HepG2 (cell line): ENCODE measurements at regions not wholly inside any gene's neighbourhood (a gene's known extent, or its start where the extent isn't known, plus 50 kb on each side); places are given as distances from the start of the nearest gene placed in this dataset.

Experiments used
- ATAC-seq: fragments of 200-7000 bp; cut with Tn5 transposase; 3 replicates; pipeline ENCODE4 v1.9.1; 2020; ENCODE audit warnings: mild to moderate bottlenecking, moderate library complexity
- BruUV-seq: library from RNA; stranded (reverse); fragments of 400-500 nt; replicated peaks from 2 replicates; lab custom pipeline; 2021; lab: Mats Ljungman, UMichigan
- CTCF ChIA-PET: fragments of 300-600 bp; formaldehyde crosslinking; extraction: SDS; loops from one replicate; lab custom pipeline; 2021; ENCODE audit warnings: low total read pairs, inconsistent platforms, low intra/inter-chr PET ratio; lab: Yijun Ruan, JAX
- POLR2A ChIA-PET: fragments of 350-600 bp; sonication (Branson Sonifier 250); formaldehyde crosslinking; loops from one replicate; lab custom pipeline; 2020; ENCODE audit warnings: antibody characterized with exemption, inconsistent platforms; lab: Yijun Ruan, JAX
- DNase-seq: peaks from one replicate; pipeline ENCODE4 v3.0.0-alpha.2; 2015; ENCODE audit warnings: low spot score
- FAIRE-seq: peaks from 3 replicates; lab custom pipeline; 2011; peaks lifted over from hg19 to GRCh38; lab: Jason Lieb, UNC
- H2AFZ ChIP-seq: one replicate; pipeline ENCODE4 v1.6.1; 2011; ENCODE audit warnings: low read length, inconsistent platforms
- H3K27ac ChIP-seq: fragments of 300-600 bp; 3 replicates; pipeline ENCODE4 v1.8.0; 2011; ENCODE audit warnings: mixed run types, mild to moderate bottlenecking, mixed read lengths, low read length, inconsistent platforms; ENCODE audit not compliant: insufficient read depth; ENCODE audit errors: extremely low read length
- H3K27me3 ChIP-seq, 2 experiments: fragments of 200-600 bp in 1 of 2; 2 replicates in 1 of 2; 3 replicates in 1 of 2; pipeline versions ENCODE4 v1.6.0 to v1.8.0; 2011; ENCODE audit warnings: low read length in 2 of 2, mild to moderate bottlenecking in 2 of 2, moderate library complexity in 2 of 2, inconsistent platforms in 1 of 2; ENCODE audit not compliant: insufficient read depth in 2 of 2, control insufficient read depth in 1 of 2
- H3K36me3 ChIP-seq, 2 experiments: fragments of 200-600 bp in 1 of 2; replicated peaks in 1 of 2; 2 replicates in 1 of 2; 3 replicates in 1 of 2; pipeline versions ENCODE4 v1.5.1 to v1.8.0; 2011; ENCODE audit warnings: low read length in 2 of 2, inconsistent platforms in 1 of 2; ENCODE audit not compliant: insufficient read depth in 2 of 2, control insufficient read depth in 1 of 2
- H3K4me1 ChIP-seq: 2 replicates; pipeline ENCODE4 v1.5.1; 2012; ENCODE audit warnings: low read length, inconsistent platforms; ENCODE audit not compliant: insufficient read depth
- H3K4me2 ChIP-seq: 2 replicates; pipeline ENCODE4 v1.6.0; 2011; ENCODE audit warnings: low read depth, low read length, inconsistent platforms
- H3K4me3 ChIP-seq, 3 experiments: fragments of 200-600 bp in 1 of 3; sonication (generic), shearing (Covaris generic) in 1 of 3; replicated peaks in 1 of 3; 2 replicates each; pipeline ENCODE4 v1.5.1; 2011 to 2016; ENCODE audit warnings: low read length in 3 of 3, inconsistent platforms in 2 of 3, low read depth in 2 of 3, mild to moderate bottlenecking in 2 of 3, control low read depth in 1 of 3, mixed read lengths in 1 of 3; ENCODE audit not compliant: insufficient read depth in 1 of 3
- H3K79me2 ChIP-seq: one replicate; pipeline ENCODE4 v1.6.1; 2011; ENCODE audit warnings: low read length, inconsistent platforms; ENCODE audit not compliant: insufficient read depth
- H3K9ac ChIP-seq: 2 replicates; pipeline ENCODE4 v1.6.0; 2011; ENCODE audit warnings: mild to moderate bottlenecking, low read depth, low read length, inconsistent platforms; ENCODE audit not compliant: insufficient read depth
- H3K9me3 ChIP-seq: 2 replicates; pipeline ENCODE4 v1.5.1; 2012; ENCODE audit warnings: mild to moderate bottlenecking, low read length
- H4K20me1 ChIP-seq: 2 replicates; pipeline ENCODE4 v1.6.0; 2011; ENCODE audit warnings: inconsistent platforms, mild to moderate bottlenecking, low read length, moderate library complexity; ENCODE audit not compliant: insufficient read depth
- GFI1 ChIP-seq: sonication (generic); formaldehyde crosslinking; IDR thresholded peaks from 2 replicates; pipeline ENCODE4 v1.5.0; 2020; ENCODE audit warnings: missing genetic modification reagents, mild to moderate bottlenecking, borderline replicate concordance
- GLMP ChIP-seq: sonication (generic); formaldehyde crosslinking; IDR thresholded peaks from 2 replicates; pipeline ENCODE4 v1.9.0; 2021; ENCODE audit warnings: missing genetic modification reagents, mild to moderate bottlenecking, borderline replicate concordance
- GMEB1 ChIP-seq: sonication (generic); formaldehyde crosslinking; IDR thresholded peaks from 2 replicates; pipeline ENCODE4 v1.5.1; 2020; ENCODE audit warnings: missing genetic modification reagents, mild to moderate bottlenecking, borderline replicate concordance
- MTA3 ChIP-seq: sonication (generic); formaldehyde crosslinking; IDR thresholded peaks from 2 replicates; pipeline ENCODE4 v1.4.0; 2020; ENCODE audit warnings: missing genetic modification reagents
- THAP9 ChIP-seq: sonication (generic); formaldehyde crosslinking; IDR thresholded peaks from 2 replicates; pipeline ENCODE4; 2020; ENCODE audit warnings: missing genetic modification reagents, mild to moderate bottlenecking, borderline replicate concordance
- ZMYM4 ChIP-seq: sonication (generic); formaldehyde crosslinking; IDR thresholded peaks from 2 replicates; pipeline ENCODE4 v1.8.1; 2023; ENCODE audit warnings: mild to moderate bottlenecking, missing genetic modification reagents
- ZNF280D ChIP-seq: sonication (generic); formaldehyde crosslinking; IDR thresholded peaks from 2 replicates; pipeline ENCODE4 v1.5.1; 2020; ENCODE audit warnings: mild to moderate bottlenecking, missing genetic modification reagents
- ZNF383 ChIP-seq: sonication (generic); formaldehyde crosslinking; IDR thresholded peaks from 2 replicates; pipeline ENCODE4 v1.4.0; 2020; ENCODE audit warnings: missing genetic modification reagents, mild to moderate bottlenecking, borderline replicate concordance
- ZNF558 ChIP-seq: sonication (generic); formaldehyde crosslinking; IDR thresholded peaks from 2 replicates; pipeline ENCODE4 v1.9.0; 2022; ENCODE audit warnings: mild to moderate bottlenecking, missing genetic modification reagents, borderline replicate concordance
- ZNF607 ChIP-seq: sonication (generic); formaldehyde crosslinking; IDR thresholded peaks from 2 replicates; pipeline ENCODE4 v1.5.1; 2020; ENCODE audit warnings: missing genetic modification reagents, mild to moderate bottlenecking, borderline replicate concordance
- ZNF720 ChIP-seq: sonication (generic); formaldehyde crosslinking; IDR thresholded peaks from 2 replicates; pipeline ENCODE4 v1.4.0; 2020; ENCODE audit warnings: missing genetic modification reagents
- ZNF740 ChIP-seq: sonication (generic); formaldehyde crosslinking; IDR thresholded peaks from 2 replicates; pipeline ENCODE4 v1.4.0; 2020; ENCODE audit warnings: missing genetic modification reagents
- ZNF878 ChIP-seq: sonication (generic); formaldehyde crosslinking; IDR thresholded peaks from 2 replicates; pipeline ENCODE4 v1.8.1; 2023; ENCODE audit warnings: mild to moderate bottlenecking, missing genetic modification reagents, moderate library complexity
- ZNF883 ChIP-seq: sonication (generic); formaldehyde crosslinking; IDR thresholded peaks from 2 replicates; pipeline ENCODE4 v1.5.1; 2020; ENCODE audit warnings: mild to moderate bottlenecking, missing genetic modification reagents; ENCODE audit errors: not compliant biosample characterization
- WGBS: methylation state at CpG from one replicate; pipeline ENCODE4 v1.1.6; 2017; ENCODE audit warnings: low lambda C conversion rate; 5-methylcytosine and 5-hydroxymethylcytosine counted together
- in situ Hi-C: cut with HindIII; loops from 2 replicates; pipeline ENCODE4 v1.10.0; 2017; ENCODE audit warnings: low pct_unique_long_range_greater_than_20kb; ENCODE audit not compliant: extremely low pct_ligation_motif_present
- intact Hi-C: fragments of 100-400 bp; cut with micrococcal nuclease; formaldehyde crosslinking; loops from one replicate; pipeline ENCODE4 v1.10.0; 2022; ENCODE audit not compliant: unreplicated experiment

- no peaks in the 10 kb centered on the region for H3K4me1 ChIP-seq
- no peak for ATAC-seq
- no peak overlapping the region for H3K4me3 ChIP-seq
- intact Hi-C loops (no loop called here), in situ Hi-C loops (no loop called here)
- no peak overlapping the region for H3K27ac ChIP-seq
- no peaks in the 10 kb centered on the region for H4K20me1 ChIP-seq
- no peak overlapping the region for H3K9ac ChIP-seq
- no peaks in the 10 kb centered on the region for H3K27me3 ChIP-seq
- H3K79me2 ChIP-seq = no peaks in the 10 kb centered on the region
- H2AFZ ChIP-seq = no peak overlapping the region
- H3K9me3 ChIP-seq = peaks cover 36% of the 10 kb centered on the region; the same call in 1 of the 2 replicates
- H3K36me3 ChIP-seq = no peaks in the 10 kb centered on the region
- 0% methylated on average over 1 of the region's 1 CpG for WGBS
- DNase-seq = no peak
- H3K4me2 ChIP-seq = no peak overlapping the region
- no peak for FAIRE-seq
- CTCF ChIA-PET = no interaction called here
- POLR2A ChIA-PET = no interaction called here
- no TSS peak for BruUV-seq
- TF ChIP-seq GMEB1 (CRISPR knock-in tag) = no peak
- TF ChIP-seq ZNF883 (CRISPR knock-in tag) = no peak
- TF ChIP-seq ZNF383 (CRISPR knock-in tag) = no peak
- TF ChIP-seq ZNF878 (CRISPR knock-in tag) = no peak
- no peak for TF ChIP-seq ZNF558 (CRISPR knock-in tag)
- TF ChIP-seq ZNF280D (CRISPR knock-in tag) = no peak
- TF ChIP-seq MTA3 (CRISPR knock-in tag) = no peak
- no peak for TF ChIP-seq GLMP (CRISPR knock-in tag)
- no peak for TF ChIP-seq ZMYM4 (CRISPR knock-in tag)
- TF ChIP-seq GFI1 (CRISPR knock-in tag) = no peak
- no peak for TF ChIP-seq ZNF607 (CRISPR knock-in tag)
- no peak for TF ChIP-seq ZNF740 (CRISPR knock-in tag)
- TF ChIP-seq ZNF720 = no peak
- TF ChIP-seq THAP9 (CRISPR knock-in tag) = no peak
Observed at GRCh38 chr1:208939537-208940085, 643.9 kb upstream of the CAMK1G start.
